ENCODE measurements at regions not wholly inside any gene's neighbourhood (a gene's known extent, or its start where the extent isn't known, plus 50 kb on each side); places are given as distances from the start of the nearest gene placed in this dataset.

GRCh38 chr4:33073811-33074210 is 2353.6 kb downstream of the PCDH7 start:
- TF ChIP-seq GATA3 (IDR thresholded peaks at IDR 0.05; ENCODE audit: low read depth, low read length) (no peak), GATA2 (IDR thresholded peaks at IDR 0.05; ENCODE audit: low read depth, low read length) (no peak)

GRCh38 chr4:33078145-33078544 is 2358.0 kb downstream of the PCDH7 start:
- TF ChIP-seq GATA3 (IDR thresholded peaks at IDR 0.05; ENCODE audit: low read depth, low read length): no peak

- TF ChIP-seq GATA2 (IDR thresholded peaks at IDR 0.05; ENCODE audit: low read depth, low read length): no peak
- TF ChIP-seq GATA3 (IDR thresholded peaks at IDR 0.05; ENCODE audit: low read depth, low read length): no peak
These were observed 2360.1 kb downstream of the PCDH7 start for GRCh38 chr4:33080275-33080674.

GRCh38 chr4:33085709-33086108 is 2365.5 kb downstream of the PCDH7 start:
- TF ChIP-seq GATA3 (IDR thresholded peaks at IDR 0.05; ENCODE audit: low read depth, low read length) (no peak), GATA2 (IDR thresholded peaks at IDR 0.05; ENCODE audit: low read depth, low read length) (no peak)

- TF ChIP-seq GATA2 (IDR thresholded peaks at IDR 0.05; ENCODE audit: low read depth, low read length) (no peak), GATA3 (IDR thresholded peaks at IDR 0.05; ENCODE audit: low read depth, low read length) (no peak)
These were observed 2366.3 kb downstream of the PCDH7 start for GRCh38 chr4:33086331-33086925.

- TF ChIP-seq GATA3 (IDR thresholded peaks at IDR 0.05; ENCODE audit: low read depth, low read length) (no peak), GATA2 (IDR thresholded peaks at IDR 0.05; ENCODE audit: low read depth, low read length) (no peak)
These were observed 2368.5 kb downstream of the PCDH7 start for GRCh38 chr4:33088713-33089112.

GRCh38 chr4:33090910-33091309 is 2370.7 kb downstream of the PCDH7 start:
- TF ChIP-seq GATA2 (IDR thresholded peaks at IDR 0.05; ENCODE audit: low read depth, low read length) (no peak), GATA3 (IDR thresholded peaks at IDR 0.05; ENCODE audit: low read depth, low read length) (no peak)

- TF ChIP-seq GATA3 (IDR thresholded peaks at IDR 0.05; ENCODE audit: low read depth, low read length): no peak
- TF ChIP-seq GATA2 (IDR thresholded peaks at IDR 0.05; ENCODE audit: low read depth, low read length): no peak
These were observed 2371.8 kb downstream of the PCDH7 start for GRCh38 chr4:33091961-33092360.

GRCh38 chr4:33104273-33104672 is 2384.1 kb downstream of the PCDH7 start:
- TF ChIP-seq GATA3 (IDR thresholded peaks at IDR 0.05; ENCODE audit: low read depth, low read length) (no peak), GATA2 (IDR thresholded peaks at IDR 0.05; ENCODE audit: low read depth, low read length) (no peak)

- TF ChIP-seq GATA2 (IDR thresholded peaks at IDR 0.05; ENCODE audit: low read depth, low read length) (no peak), GATA3 (IDR thresholded peaks at IDR 0.05; ENCODE audit: low read depth, low read length) (no peak)
These were observed 2387.6 kb downstream of the PCDH7 start for GRCh38 chr4:33107814-33108213.

GRCh38 chr4:33111117-33111516 is 2390.9 kb downstream of the PCDH7 start:
- TF ChIP-seq GATA3 (IDR thresholded peaks at IDR 0.05; ENCODE audit: low read depth, low read length): no peak
- TF ChIP-seq GATA2 (IDR thresholded peaks at IDR 0.05; ENCODE audit: low read depth, low read length): no peak

GRCh38 chr4:33116871-33117270 is 2396.7 kb downstream of the PCDH7 start:
- no peak for TF ChIP-seq GATA2 (IDR thresholded peaks at IDR 0.05; ENCODE audit: low read depth, low read length)
- no peak for TF ChIP-seq GATA3 (IDR thresholded peaks at IDR 0.05; ENCODE audit: low read depth, low read length)

GRCh38 chr4:33126002-33126401 is 2405.8 kb downstream of the PCDH7 start:
- TF ChIP-seq GATA3 (IDR thresholded peaks at IDR 0.05; ENCODE audit: low read depth, low read length) (no peak), GATA2 (IDR thresholded peaks at IDR 0.05; ENCODE audit: low read depth, low read length) (no peak)

- TF ChIP-seq GATA3 (IDR thresholded peaks at IDR 0.05; ENCODE audit: low read depth, low read length) (no peak), GATA2 (IDR thresholded peaks at IDR 0.05; ENCODE audit: low read depth, low read length) (no peak)
These were observed 2413.6 kb downstream of the PCDH7 start for GRCh38 chr4:33133723-33134122.

GRCh38 chr4:33134366-33134765 is 2414.2 kb downstream of the PCDH7 start:
- TF ChIP-seq GATA2 (IDR thresholded peaks at IDR 0.05; ENCODE audit: low read depth, low read length): no peak
- TF ChIP-seq GATA3 (IDR thresholded peaks at IDR 0.05; ENCODE audit: low read depth, low read length): no peak

Measured in SH-SY5Y (cell line).